Activated CD4-positive, alpha-beta T cell treated with anti-CD3 and anti-CD28 coated beads, Interleukin-2, amount 10 ng/mL, durations not matched to agents 7 days and 5 days (primary cell): ENCODE measurements at regions not wholly inside any gene's neighbourhood (a gene's known extent, or its start where the extent isn't known, plus 50 kb on each side); places are given as distances from the start of the nearest gene placed in this dataset.

Experiments used
- CTCF ChIA-PET: fragments of 350-600 bp; sonication (Branson Sonifier 250); formaldehyde crosslinking; loops from one replicate; lab custom pipeline; 2021; ENCODE audit warnings: antibody characterized with exemption; lab: Charles Lee
- POLR2A ChIA-PET: fragments of 350-600 bp; sonication (Branson Sonifier 250); formaldehyde crosslinking; loops from one replicate; lab custom pipeline; 2021; ENCODE audit warnings: antibody characterized with exemption; lab: Charles Lee
- DNase-seq: peaks from one replicate; pipeline ENCODE4 v3.0.0-alpha.2; 2020
- H3K27ac Mint-ChIP-seq: one replicate; pipeline ENCODE4 v1.8.0; 2021; ENCODE audit warnings: mild to moderate bottlenecking, moderate library complexity, mixed read lengths
- H3K27me3 Mint-ChIP-seq: one replicate; pipeline ENCODE4 v1.8.0; 2021; ENCODE audit warnings: mixed read lengths
- H3K36me3 Mint-ChIP-seq: one replicate; pipeline ENCODE4 v1.8.0; 2021; ENCODE audit warnings: low read depth, mixed read lengths
- H3K4me1 Mint-ChIP-seq: one replicate; pipeline ENCODE4 v1.8.0; 2021; ENCODE audit warnings: mixed read lengths
- H3K4me3 Mint-ChIP-seq: one replicate; pipeline ENCODE4 v1.8.0; 2021; ENCODE audit warnings: mild to moderate bottlenecking, moderate library complexity, mixed read lengths
- H3K9me3 Mint-ChIP-seq: one replicate; pipeline ENCODE4 v1.8.0; 2021; ENCODE audit warnings: mixed read lengths

GRCh38 chr5:6000867-6001266, 377.5 kb downstream of the MED10 start:
- H3K9me3 Mint-ChIP-seq, result peaks cover 6% of the 10 kb centered on the region
- H3K36me3 Mint-ChIP-seq, result no peaks in the 10 kb centered on the region
- ChIA-PET CTCF (no interaction called here), POLR2A (no interaction called here)
- no peak for DNase-seq
- no peaks in the 10 kb centered on the region for H3K27me3 Mint-ChIP-seq
- H3K4me3 Mint-ChIP-seq, result no peak overlapping the region
- no peak overlapping the region for H3K27ac Mint-ChIP-seq
- H3K4me1 Mint-ChIP-seq, result no peaks in the 10 kb centered on the region

- ChIA-PET CTCF (no interaction called here), POLR2A (no interaction called here)
- no peaks in the 10 kb centered on the region for H3K4me1 Mint-ChIP-seq
- H3K9me3 Mint-ChIP-seq, result peaks cover 12% of the 10 kb centered on the region
- no peak for DNase-seq
- no peaks in the 10 kb centered on the region for H3K36me3 Mint-ChIP-seq
- no peaks in the 10 kb centered on the region for H3K27me3 Mint-ChIP-seq
- H3K27ac Mint-ChIP-seq, result no peak overlapping the region
- no peak overlapping the region for H3K4me3 Mint-ChIP-seq
Measured at GRCh38 chr5:5995819-5996218, 382.5 kb downstream of the MED10 start.

- Mint-ChIP-seq H3K4me1 (no peaks in the 10 kb centered on the region), H3K36me3 (no peaks in the 10 kb centered on the region), H3K4me3 (no peak overlapping the region), H3K9me3 (no peaks in the 10 kb centered on the region), H3K27me3 (no peaks in the 10 kb centered on the region), H3K27ac (no peak overlapping the region)
- ChIA-PET POLR2A (no interaction called here), CTCF (no interaction called here)
- DNase-seq, result no peak
Measured at GRCh38 chr5:5986492-5987178, 391.7 kb downstream of the MED10 start.

GRCh38 chr5:5985332-5985731, 393.0 kb downstream of the MED10 start:
- Mint-ChIP-seq H3K4me1 (no peaks in the 10 kb centered on the region), H3K9me3 (no peaks in the 10 kb centered on the region), H3K27me3 (no peaks in the 10 kb centered on the region), H3K36me3 (no peaks in the 10 kb centered on the region), H3K4me3 (no peak overlapping the region), H3K27ac (no peak overlapping the region)
- ChIA-PET CTCF (no interaction called here), POLR2A (no interaction called here)
- no peak for DNase-seq

- no peaks in the 10 kb centered on the region for H3K4me1 Mint-ChIP-seq
- ChIA-PET CTCF (no interaction called here), POLR2A (no interaction called here)
- no peaks in the 10 kb centered on the region for H3K27me3 Mint-ChIP-seq
- H3K4me3 Mint-ChIP-seq, result no peak overlapping the region
- DNase-seq, result no peak
- H3K36me3 Mint-ChIP-seq, result no peaks in the 10 kb centered on the region
- H3K9me3 Mint-ChIP-seq, result no peaks in the 10 kb centered on the region
- no peak overlapping the region for H3K27ac Mint-ChIP-seq
Measured at GRCh38 chr5:5983261-5983980, 394.9 kb downstream of the MED10 start.

- POLR2A ChIA-PET, result no interaction called here
- Mint-ChIP-seq H3K4me3 (no peak overlapping the region), H3K27me3 (no peaks in the 10 kb centered on the region), H3K4me1 (no peaks in the 10 kb centered on the region), H3K36me3 (no peaks in the 10 kb centered on the region), H3K27ac (no peak overlapping the region), H3K9me3 (no peaks in the 10 kb centered on the region)
- DNase-seq, result no peak
- CTCF ChIA-PET, result interaction anchor here (0.6 kb wide), 1 partner anchor 1724 kb away, joined by 3 read pairs; no protein-coding TSS in a partner anchor
Measured at GRCh38 chr5:5981562-5981961, 396.8 kb downstream of the MED10 start.

- no peaks in the 10 kb centered on the region for H3K4me1 Mint-ChIP-seq
- ChIA-PET CTCF (no interaction called here), POLR2A (no interaction called here)
- H3K27me3 Mint-ChIP-seq, result no peaks in the 10 kb centered on the region
- no peaks in the 10 kb centered on the region for H3K9me3 Mint-ChIP-seq
- no peak for DNase-seq
- H3K27ac Mint-ChIP-seq, result no peak overlapping the region
- no peaks in the 10 kb centered on the region for H3K36me3 Mint-ChIP-seq
- no peak overlapping the region for H3K4me3 Mint-ChIP-seq
Measured at GRCh38 chr5:5980538-5980895, 397.8 kb downstream of the MED10 start.

- ChIA-PET POLR2A (no interaction called here), CTCF (no interaction called here)
- H3K4me3 Mint-ChIP-seq, result no peak overlapping the region
- no peak overlapping the region for H3K27ac Mint-ChIP-seq
- no peaks in the 10 kb centered on the region for H3K4me1 Mint-ChIP-seq
- H3K27me3 Mint-ChIP-seq, result no peaks in the 10 kb centered on the region
- H3K9me3 Mint-ChIP-seq, result no peaks in the 10 kb centered on the region
- DNase-seq, result no peak
- H3K36me3 Mint-ChIP-seq, result no peaks in the 10 kb centered on the region
Measured at GRCh38 chr5:5979761-5980537, 398.4 kb downstream of the MED10 start.

GRCh38 chr5:5979377-5979760, 399.0 kb downstream of the MED10 start:
- no peaks in the 10 kb centered on the region for H3K9me3 Mint-ChIP-seq
- no peaks in the 10 kb centered on the region for H3K27me3 Mint-ChIP-seq
- no peak overlapping the region for H3K27ac Mint-ChIP-seq
- H3K36me3 Mint-ChIP-seq, result no peaks in the 10 kb centered on the region
- DNase-seq, result no peak
- no peak overlapping the region for H3K4me3 Mint-ChIP-seq
- ChIA-PET CTCF (no interaction called here), POLR2A (no interaction called here)
- no peaks in the 10 kb centered on the region for H3K4me1 Mint-ChIP-seq

- Mint-ChIP-seq H3K27me3 (no peaks in the 10 kb centered on the region), H3K4me1 (no peaks in the 10 kb centered on the region), H3K9me3 (no peaks in the 10 kb centered on the region), H3K4me3 (no peak overlapping the region), H3K27ac (no peak overlapping the region), H3K36me3 (no peaks in the 10 kb centered on the region)
- ChIA-PET POLR2A (no interaction called here), CTCF (no interaction called here)
- DNase-seq, result no peak
Measured at GRCh38 chr5:5978501-5979376, 399.6 kb downstream of the MED10 start.

GRCh38 chr5:5971203-5971602, 407.1 kb downstream of the MED10 start:
- CTCF ChIA-PET, result no interaction called here
- H3K36me3 Mint-ChIP-seq, result no peaks in the 10 kb centered on the region
- H3K27ac Mint-ChIP-seq, result no peak overlapping the region
- H3K4me3 Mint-ChIP-seq, result no peak overlapping the region
- no peaks in the 10 kb centered on the region for H3K27me3 Mint-ChIP-seq
- POLR2A ChIA-PET, result no interaction called here
- no peak for DNase-seq
- H3K9me3 Mint-ChIP-seq, result no peaks in the 10 kb centered on the region
- no peaks in the 10 kb centered on the region for H3K4me1 Mint-ChIP-seq

- DNase-seq, result no peak
- ChIA-PET POLR2A (no interaction called here), CTCF (interaction anchor here (0.5 kb wide), 1 partner anchor 832 kb away, joined by 6 read pairs; no protein-coding TSS in a partner anchor)
- Mint-ChIP-seq H3K4me1 (no peaks in the 10 kb centered on the region), H3K27ac (no peak overlapping the region), H3K27me3 (no peaks in the 10 kb centered on the region), H3K4me3 (no peak overlapping the region), H3K36me3 (no peaks in the 10 kb centered on the region), H3K9me3 (peaks cover 1% of the 10 kb centered on the region)
Measured at GRCh38 chr5:5969942-5970483, 408.3 kb downstream of the MED10 start.
